SK-N-SH treated with all-trans-retinoic acid at 6 μM for 48 hours (cell line): ENCODE measurements at regions not wholly inside any gene's neighbourhood (a gene's known extent, or its start where the extent isn't known, plus 50 kb on each side); places are given as distances from the start of the nearest gene placed in this dataset.
"Not testable (repeated sequence)": the region's sequence is repeated elsewhere in the genome, so short reads cannot be mapped to it uniquely, and the experiment has no call there.

Source experiments
- ATAC-seq: fragments of 200-7000 bp; cut with Tn5 transposase; 3 replicates; pipeline ENCODE4 v1.9.1; 2020; ENCODE audit warnings: mild to moderate bottlenecking, moderate library complexity
- ARNTL ChIP-seq: fragments of 450-650 bp; formaldehyde crosslinking; IDR thresholded peaks from 2 replicates; pipeline ENCODE4 v1.5.0; 2020; ENCODE audit warnings: low read depth, mild to moderate bottlenecking, moderate library complexity, borderline replicate concordance
- BACH2 ChIP-seq: fragments of 250-450 bp; sonication (Bioruptor Pico); IDR thresholded peaks from 2 replicates; pipeline ENCODE4 v1.9.0; 2021; ENCODE audit warnings: mild to moderate bottlenecking, borderline replicate concordance
- CSDC2 ChIP-seq: fragments of 250-450 bp; sonication (Bioruptor Pico); IDR thresholded peaks from 2 replicates; pipeline ENCODE4 v1.5.0; 2020; ENCODE audit warnings: mild to moderate bottlenecking, moderate library complexity
- ESRRG ChIP-seq: fragments of 250-450 bp; sonication (Bioruptor Pico); IDR thresholded peaks from 2 replicates; pipeline ENCODE4 v1.6.1; 2021; ENCODE audit warnings: mild to moderate bottlenecking
- PATZ1 ChIP-seq: fragments of 250-450 bp; sonication (Bioruptor Pico); IDR thresholded peaks from 2 replicates; pipeline ENCODE4 v1.8.0; 2020; ENCODE audit warnings: mild to moderate bottlenecking, moderate library complexity, borderline replicate concordance
- POU6F1 ChIP-seq: fragments of 250-450 bp; sonication (Bioruptor Pico); IDR thresholded peaks from 2 replicates; pipeline ENCODE4 v1.8.0; 2021; ENCODE audit warnings: low read depth, mild to moderate bottlenecking, moderate library complexity, borderline replicate concordance
- PPARA ChIP-seq: fragments of 250-450 bp; sonication (Bioruptor Pico); IDR thresholded peaks from 2 replicates; pipeline ENCODE4 v1.5.0; 2020; ENCODE audit warnings: mild to moderate bottlenecking, borderline replicate concordance
- RARB ChIP-seq: fragments of 250-450 bp; sonication (Bioruptor Pico); IDR thresholded peaks from 2 replicates; pipeline ENCODE4 v1.8.0; 2021; ENCODE audit warnings: mild to moderate bottlenecking, moderate library complexity
- SNAI2 ChIP-seq: fragments of 250-450 bp; sonication (Bioruptor Pico); IDR thresholded peaks from 2 replicates; pipeline ENCODE4 v1.5.0; 2020; ENCODE audit warnings: mild to moderate bottlenecking, moderate library complexity
- TOX ChIP-seq: fragments of 250-450 bp; sonication (Bioruptor Pico); IDR thresholded peaks from 2 replicates; pipeline ENCODE4 v1.8.0; 2021; ENCODE audit warnings: mild to moderate bottlenecking, moderate library complexity, borderline replicate concordance
- ZFP3 ChIP-seq: fragments of 250-450 bp; sonication (Bioruptor Pico); IDR thresholded peaks from 2 replicates; pipeline ENCODE4 v1.5.0; 2020; ENCODE audit warnings: mild to moderate bottlenecking, moderate library complexity
- ZFP30 ChIP-seq: fragments of 450-650 bp; formaldehyde crosslinking; IDR thresholded peaks from 2 replicates; pipeline ENCODE4 v1.5.0; 2022; ENCODE audit warnings: mild to moderate bottlenecking, moderate library complexity
- ZNF565 ChIP-seq: fragments of 450-650 bp; formaldehyde crosslinking; conservative IDR thresholded peaks from 2 replicates; pipeline ENCODE4 v1.5.0; 2020; ENCODE audit warnings: low read depth, mild to moderate bottlenecking, moderate library complexity
- ZNF70 ChIP-seq: fragments of 450-650 bp; formaldehyde crosslinking; IDR thresholded peaks from 2 replicates; pipeline ENCODE4 v1.5.0; 2020; ENCODE audit warnings: mild to moderate bottlenecking, moderate library complexity
- ZNF8 ChIP-seq: fragments of 450-650 bp; formaldehyde crosslinking; IDR thresholded peaks from 2 replicates; pipeline ENCODE4 v1.5.0; 2020; ENCODE audit warnings: mild to moderate bottlenecking, moderate library complexity
- TF ChIP-seq, protein P1 (sequence below): fragments of 250-450 bp; sonication (Bioruptor Pico); IDR thresholded peaks from 2 replicates; pipeline ENCODE4 v1.5.1; 2020; ENCODE audit warnings: low read depth, mild to moderate bottlenecking, moderate library complexity
- TF ChIP-seq, protein P2 (sequence below): fragments of 250-450 bp; sonication (Bioruptor Pico); IDR thresholded peaks from 2 replicates; pipeline ENCODE4 v1.5.0; 2020; ENCODE audit warnings: mild to moderate bottlenecking, moderate library complexity
- TF ChIP-seq, protein P3 (sequence below): fragments of 250-450 bp; sonication (Bioruptor Pico); IDR thresholded peaks from 2 replicates; pipeline ENCODE4 v1.5.1; 2021; ENCODE audit warnings: mild to moderate bottlenecking, moderate library complexity

GRCh38 chr12:89151536-89151935 lies 200.8 kb downstream of the DUSP6 start (continued):
- no peak for TF ChIP-seq TOX (CRISPR knock-in tag)
- TF ChIP-seq POU6F1: no peak
- TF ChIP-seq RARB: no peak
- TF ChIP-seq CSDC2 (CRISPR knock-in tag): no peak
- no peak for TF ChIP-seq PPARA
- TF ChIP-seq BACH2 (CRISPR knock-in tag): no peak
- no peak for TF ChIP-seq ZNF8
- no peak for TF ChIP-seq PATZ1
- no peak for TF ChIP-seq ZFP30 (CRISPR knock-in tag)

GRCh38 chr12:89150789-89151188 lies 201.5 kb downstream of the DUSP6 start:
- not testable (repeated sequence) for ATAC-seq

- TF ChIP-seq POU6F1: no peak
- no peak for TF ChIP-seq ZNF565 (CRISPR knock-in tag)
- TF ChIP-seq, protein P1, sequence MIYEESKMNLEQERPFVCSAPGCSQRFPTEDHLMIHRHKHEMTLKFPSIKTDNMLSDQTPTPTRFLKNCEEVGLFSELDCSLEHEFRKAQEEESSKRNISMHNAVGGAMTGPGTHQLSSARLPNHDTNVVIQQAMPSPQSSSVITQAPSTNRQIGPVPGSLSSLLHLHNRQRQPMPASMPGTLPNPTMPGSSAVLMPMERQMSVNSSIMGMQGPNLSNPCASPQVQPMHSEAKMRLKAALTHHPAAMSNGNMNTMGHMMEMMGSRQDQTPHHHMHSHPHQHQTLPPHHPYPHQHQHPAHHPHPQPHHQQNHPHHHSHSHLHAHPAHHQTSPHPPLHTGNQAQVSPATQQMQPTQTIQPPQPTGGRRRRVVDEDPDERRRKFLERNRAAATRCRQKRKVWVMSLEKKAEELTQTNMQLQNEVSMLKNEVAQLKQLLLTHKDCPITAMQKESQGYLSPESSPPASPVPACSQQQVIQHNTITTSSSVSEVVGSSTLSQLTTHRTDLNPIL (CRISPR knock-in tag): no peak
- TF ChIP-seq ZFP3 (CRISPR knock-in tag): no peak
- TF ChIP-seq, protein P2, sequence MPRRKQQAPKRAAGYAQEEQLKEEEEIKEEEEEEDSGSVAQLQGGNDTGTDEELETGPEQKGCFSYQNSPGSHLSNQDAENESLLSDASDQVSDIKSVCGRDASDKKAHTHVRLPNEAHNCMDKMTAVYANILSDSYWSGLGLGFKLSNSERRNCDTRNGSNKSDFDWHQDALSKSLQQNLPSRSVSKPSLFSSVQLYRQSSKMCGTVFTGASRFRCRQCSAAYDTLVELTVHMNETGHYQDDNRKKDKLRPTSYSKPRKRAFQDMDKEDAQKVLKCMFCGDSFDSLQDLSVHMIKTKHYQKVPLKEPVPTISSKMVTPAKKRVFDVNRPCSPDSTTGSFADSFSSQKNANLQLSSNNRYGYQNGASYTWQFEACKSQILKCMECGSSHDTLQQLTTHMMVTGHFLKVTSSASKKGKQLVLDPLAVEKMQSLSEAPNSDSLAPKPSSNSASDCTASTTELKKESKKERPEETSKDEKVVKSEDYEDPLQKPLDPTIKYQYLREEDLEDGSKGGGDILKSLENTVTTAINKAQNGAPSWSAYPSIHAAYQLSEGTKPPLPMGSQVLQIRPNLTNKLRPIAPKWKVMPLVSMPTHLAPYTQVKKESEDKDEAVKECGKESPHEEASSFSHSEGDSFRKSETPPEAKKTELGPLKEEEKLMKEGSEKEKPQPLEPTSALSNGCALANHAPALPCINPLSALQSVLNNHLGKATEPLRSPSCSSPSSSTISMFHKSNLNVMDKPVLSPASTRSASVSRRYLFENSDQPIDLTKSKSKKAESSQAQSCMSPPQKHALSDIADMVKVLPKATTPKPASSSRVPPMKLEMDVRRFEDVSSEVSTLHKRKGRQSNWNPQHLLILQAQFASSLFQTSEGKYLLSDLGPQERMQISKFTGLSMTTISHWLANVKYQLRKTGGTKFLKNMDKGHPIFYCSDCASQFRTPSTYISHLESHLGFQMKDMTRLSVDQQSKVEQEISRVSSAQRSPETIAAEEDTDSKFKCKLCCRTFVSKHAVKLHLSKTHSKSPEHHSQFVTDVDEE (CRISPR knock-in tag): no peak
- TF ChIP-seq CSDC2 (CRISPR knock-in tag): no peak
- no peak for TF ChIP-seq ESRRG (CRISPR knock-in tag)
- TF ChIP-seq, all 23 proteins: peak for 0
- no peak for ATAC-seq
Observed at GRCh38 chr12:89140602-89141238, 211.6 kb downstream of the DUSP6 start.

DNA sequence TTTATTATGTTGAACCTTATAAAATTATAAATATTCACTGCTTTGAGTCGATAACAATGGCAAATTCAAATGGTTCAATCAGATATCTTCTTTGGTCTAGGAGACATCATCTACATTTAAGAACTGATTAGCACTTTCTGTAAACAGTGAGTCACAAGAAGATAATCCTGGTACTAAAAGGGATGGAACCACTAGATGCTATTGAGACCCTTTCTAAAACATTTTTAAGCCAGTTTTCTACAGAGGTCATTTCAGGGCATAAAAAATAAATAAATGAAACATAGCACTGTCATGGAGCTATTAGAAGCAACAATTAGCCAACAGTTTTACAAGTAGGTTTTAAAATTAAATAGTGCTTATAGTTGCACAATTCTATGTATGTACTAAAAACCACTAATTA lies 212.2 kb downstream of the DUSP6 start:
- no peak for ATAC-seq
- TF ChIP-seq RARB (no peak), ZNF8 (no peak), ZNF565 (CRISPR knock-in tag) (no peak), SNAI2 (CRISPR knock-in tag) (no peak), ARNTL (no peak), BACH2 (CRISPR knock-in tag) (no peak), ZNF70 (CRISPR knock-in tag) (no peak)
- TF ChIP-seq, protein P3, sequence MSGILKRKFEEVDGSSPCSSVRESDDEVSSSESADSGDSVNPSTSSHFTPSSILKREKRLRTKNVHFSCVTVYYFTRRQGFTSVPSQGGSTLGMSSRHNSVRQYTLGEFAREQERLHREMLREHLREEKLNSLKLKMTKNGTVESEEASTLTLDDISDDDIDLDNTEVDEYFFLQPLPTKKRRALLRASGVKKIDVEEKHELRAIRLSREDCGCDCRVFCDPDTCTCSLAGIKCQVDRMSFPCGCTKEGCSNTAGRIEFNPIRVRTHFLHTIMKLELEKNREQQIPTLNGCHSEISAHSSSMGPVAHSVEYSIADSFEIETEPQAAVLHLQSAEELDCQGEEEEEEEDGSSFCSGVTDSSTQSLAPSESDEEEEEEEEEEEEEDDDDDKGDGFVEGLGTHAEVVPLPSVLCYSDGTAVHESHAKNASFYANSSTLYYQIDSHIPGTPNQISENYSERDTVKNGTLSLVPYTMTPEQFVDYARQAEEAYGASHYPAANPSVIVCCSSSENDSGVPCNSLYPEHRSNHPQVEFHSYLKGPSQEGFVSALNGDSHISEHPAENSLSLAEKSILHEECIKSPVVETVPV (CRISPR knock-in tag): no peak
- TF ChIP-seq, protein P2 (CRISPR knock-in tag): no peak
